ENCODE measurements at regions not wholly inside any gene's neighbourhood (a gene's known extent, or its start where the extent isn't known, plus 50 kb on each side); places are given as distances from the start of the nearest gene placed in this dataset.

DNA sequence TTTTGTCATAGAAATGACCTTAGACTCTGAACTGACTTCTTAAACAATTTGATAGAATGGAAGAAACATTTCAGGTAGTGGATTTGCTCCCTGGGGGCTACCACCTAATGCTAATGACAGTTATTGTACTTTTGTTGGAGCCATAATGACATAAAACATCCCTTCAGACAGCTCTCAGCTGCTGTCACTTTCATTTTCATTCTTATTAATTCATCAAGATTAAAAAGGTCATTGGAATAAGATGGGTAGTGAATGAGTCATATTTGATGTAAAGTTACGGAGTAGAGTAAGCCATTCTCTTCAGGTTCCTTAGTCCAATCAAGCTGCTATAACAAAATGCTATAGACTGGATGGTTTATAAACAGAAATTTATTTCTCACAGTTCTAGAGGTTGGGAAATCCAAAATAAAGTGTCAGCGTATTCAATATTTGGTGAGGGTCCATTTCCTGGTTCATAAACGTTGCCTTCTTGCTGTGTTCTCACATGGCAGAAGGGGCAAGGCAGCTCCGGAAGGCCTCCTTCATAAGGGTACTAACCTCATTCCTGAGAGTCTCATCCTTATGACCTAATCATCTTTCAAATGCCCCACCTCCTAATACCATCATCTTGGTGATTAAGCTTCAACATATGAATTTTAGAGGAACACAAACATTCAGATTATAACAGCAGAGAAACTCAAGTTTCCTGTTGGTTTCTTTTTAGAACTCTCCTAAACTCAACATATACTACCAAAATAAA, 268.5 kb downstream of the ARAP2 start:
- no peak for DNase-seq

DNA sequence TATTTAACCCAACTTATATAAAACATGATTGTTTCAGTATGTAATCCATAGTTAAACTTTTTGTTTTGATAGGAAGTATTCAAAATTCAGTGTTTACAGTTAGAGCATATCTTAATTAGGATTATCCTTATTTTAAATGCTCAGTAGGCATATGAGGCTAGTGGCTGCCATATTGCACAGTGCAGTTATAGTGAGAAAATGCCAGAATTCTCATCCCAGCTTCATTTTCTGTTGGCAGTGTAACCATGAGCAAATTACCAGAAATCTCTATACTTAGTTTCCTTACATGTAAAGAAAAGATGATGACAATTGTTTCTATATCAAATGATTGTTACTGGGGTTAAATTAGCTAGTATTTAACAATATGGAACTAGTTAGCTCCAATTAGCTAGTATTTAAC, 265.8 kb downstream of the ARAP2 start:
- DNase-seq = no peak

DNA sequence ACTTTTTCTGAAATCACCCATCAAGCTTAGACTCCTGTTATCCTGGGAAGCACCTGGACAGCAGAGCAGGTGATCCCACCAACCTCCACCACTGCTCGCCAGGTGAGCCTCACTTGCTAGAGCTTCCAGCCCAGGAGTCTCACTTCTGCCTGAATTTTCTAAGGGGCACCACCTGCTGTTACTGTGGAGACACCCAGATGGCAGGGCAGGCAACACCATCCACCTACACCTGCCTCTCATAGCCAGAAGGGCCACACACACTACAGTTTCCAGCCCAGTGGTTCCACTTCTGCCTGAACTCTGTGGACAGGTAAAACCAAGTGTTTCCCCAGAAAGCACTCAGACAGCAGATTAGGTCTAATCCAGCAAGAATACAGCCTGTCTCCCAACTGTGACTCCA, 262.0 kb downstream of the ARAP2 start:
- no peak for DNase-seq

DNA sequence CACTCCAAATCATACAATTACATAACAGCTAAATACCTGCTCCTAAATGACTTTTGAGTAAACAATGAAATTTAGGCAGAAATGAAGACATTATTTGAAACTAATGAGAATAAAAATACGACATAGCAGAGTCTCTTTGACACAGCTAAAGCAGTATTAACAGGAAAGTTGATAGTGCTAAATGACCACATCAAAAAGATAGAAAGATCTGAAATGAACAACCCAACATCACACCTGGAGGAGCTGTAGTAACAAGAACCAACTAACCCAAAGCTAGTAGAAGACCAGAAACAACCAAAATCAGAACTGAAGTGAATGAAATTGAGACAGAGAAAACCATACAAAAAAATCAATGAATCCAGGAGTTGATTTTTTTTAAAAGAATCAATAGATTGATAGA, 257.8 kb downstream of the ARAP2 start:
- no peak for DNase-seq

DNA sequence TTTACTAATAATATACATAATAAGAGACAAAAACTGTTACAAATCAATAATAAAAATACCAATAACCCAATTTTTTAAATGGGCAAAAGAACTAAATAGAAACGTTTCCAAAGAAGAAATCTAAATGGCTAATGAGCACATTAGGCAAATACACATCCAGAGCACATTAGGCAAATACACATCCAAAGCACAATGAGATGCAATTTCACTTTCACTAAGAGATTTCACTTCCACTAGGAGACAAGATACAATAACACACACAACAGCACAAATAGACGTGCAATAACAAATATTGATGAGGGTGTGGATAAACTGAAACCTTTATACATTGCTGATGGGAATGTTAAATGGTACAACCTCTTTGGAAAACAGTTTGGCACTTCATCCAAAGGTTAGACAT, 250.7 kb downstream of the ARAP2 start:
- no peak for DNase-seq

DNA sequence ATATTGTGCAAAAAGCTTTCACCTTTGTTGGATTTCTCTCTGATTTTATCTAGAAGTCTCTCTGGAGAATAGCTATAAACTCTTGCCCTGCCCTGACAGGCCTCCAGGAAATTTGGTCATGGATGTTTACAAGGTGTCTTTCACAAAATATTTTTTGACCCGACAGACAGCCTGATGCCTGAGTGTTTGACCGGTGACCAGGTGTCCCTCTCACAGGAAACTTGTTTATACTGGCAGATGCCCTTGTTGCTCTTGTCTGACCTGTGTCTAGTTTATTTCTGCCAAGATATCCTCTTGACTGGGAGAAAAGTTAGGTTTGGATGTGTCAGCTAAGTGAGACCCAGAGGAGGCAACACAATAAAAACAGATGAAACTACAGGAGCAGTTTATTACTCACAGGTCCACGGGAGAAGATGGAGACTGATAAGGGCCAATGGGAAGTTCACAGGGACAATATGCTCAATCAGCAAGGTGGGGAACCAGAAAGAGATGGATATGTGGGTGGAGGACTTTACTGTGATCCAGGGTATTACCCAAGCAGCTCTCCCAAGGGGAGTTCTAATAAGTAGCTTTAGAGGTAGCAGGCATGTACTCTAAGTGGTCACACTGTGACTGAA, 243.3 kb downstream of the ARAP2 start:
- no peak for DNase-seq

DNA sequence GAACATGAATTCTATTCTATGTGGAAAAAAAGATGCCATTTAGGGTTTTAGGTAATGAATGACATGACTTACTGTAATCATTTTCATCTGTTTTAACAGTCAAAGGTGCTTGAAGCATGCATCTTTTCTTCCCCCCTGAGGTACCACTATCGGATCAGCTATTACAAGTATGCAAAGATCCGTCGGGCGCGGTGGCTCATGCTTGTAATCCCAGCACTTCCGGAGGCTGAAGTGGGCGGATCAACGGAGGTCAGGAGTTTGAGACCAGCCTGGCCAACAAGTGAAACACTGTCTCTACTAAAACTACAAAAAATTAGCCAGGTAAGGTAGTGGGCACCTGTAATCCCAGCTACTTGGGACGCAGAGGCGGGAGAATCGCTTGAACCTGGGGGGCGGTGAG, 241.3 kb downstream of the ARAP2 start:
- DNase-seq = no peak

DNA sequence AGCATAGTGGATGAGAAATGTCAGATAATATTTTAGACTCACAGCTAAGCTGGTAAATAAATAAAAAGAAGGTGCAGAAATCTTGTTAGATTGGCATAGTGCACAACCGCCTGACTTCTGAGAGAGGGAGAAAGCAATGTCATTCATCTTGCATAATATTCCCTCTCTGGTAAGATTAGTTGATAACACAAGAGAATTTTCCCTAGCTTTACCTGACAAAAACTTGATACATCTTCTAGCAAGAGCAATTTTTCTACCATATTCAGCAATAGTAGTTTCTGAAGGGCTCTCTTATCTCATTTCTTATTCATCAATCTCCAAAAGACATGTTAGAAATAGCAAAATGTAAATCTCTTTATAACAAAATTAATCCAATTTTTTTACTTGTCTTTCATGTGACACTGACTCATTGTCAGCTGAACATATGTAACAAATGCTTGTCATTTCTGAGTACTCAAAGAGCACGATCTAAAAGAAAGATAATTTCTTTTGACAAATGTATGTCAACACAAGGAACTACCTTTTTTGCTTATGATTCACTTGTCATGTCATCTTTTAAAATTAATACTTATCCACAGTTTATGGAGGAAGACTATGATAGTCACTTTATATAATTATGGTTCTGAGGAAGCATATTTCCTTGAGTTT, 240.0 kb downstream of the ARAP2 start:
- DNase-seq = no peak

DNA sequence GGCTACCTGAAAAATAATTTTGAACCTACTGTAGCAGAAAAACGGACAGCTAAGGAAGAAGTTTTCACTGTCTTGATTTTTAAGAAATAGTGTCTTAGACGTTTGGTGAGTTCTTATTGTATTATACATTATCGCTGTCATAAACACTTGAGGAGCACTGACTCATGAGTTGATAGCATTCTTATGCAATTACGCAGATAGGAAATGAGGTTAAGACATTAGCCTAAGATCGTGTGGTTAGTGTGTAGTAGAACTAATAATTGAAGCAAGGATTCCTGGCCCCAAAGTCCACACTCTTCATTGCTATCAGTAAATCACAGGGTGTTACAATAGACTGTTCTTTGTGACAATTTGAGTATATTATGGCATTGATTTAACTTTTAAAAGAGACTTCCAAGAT, 238.1 kb downstream of the ARAP2 start:
- no peak for DNase-seq

DNA sequence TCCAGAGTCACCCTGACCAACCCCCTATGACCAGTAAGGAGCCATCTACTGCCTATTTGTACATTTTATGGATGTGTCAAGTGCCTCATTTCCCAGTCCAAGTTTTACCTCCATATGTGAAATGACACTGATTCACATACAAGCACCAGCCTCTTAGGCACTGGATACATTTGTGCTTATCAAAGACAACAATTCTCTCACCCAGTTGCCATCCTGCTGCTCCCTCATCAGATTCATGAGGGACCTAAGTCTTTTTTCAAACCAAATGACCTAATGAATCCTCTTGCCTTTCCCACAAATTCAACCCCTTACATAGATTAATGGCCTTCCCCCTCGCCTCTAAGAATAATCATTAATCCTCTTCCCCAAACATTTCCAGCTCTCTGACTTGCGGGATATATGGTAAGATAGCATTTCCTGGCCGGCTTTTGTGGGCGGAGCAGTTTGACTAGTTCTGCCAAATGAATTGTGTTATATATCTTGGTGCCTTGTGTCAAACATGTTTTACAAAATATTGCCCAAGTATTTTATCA, 233.9 kb downstream of the ARAP2 start:
- no peak for DNase-seq

DNA sequence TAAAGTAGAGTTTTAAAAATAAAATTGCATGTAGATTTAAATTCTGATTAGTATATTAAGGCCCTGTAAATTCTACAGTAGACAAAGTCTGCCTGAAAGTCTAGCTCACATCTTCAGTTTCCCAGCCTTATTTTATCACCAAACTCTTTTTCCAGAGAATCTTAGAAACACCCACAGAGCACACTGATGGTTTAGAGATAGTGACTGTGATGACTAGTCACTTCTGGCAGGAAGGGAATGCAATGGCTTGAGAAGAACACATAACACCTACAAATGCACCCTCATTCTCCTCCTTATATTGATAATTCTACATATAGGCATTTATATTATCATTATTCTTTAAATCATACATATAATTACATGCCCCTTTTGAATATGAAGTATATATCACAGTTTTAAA, 232.9 kb downstream of the ARAP2 start:
- no peak for DNase-seq

DNA sequence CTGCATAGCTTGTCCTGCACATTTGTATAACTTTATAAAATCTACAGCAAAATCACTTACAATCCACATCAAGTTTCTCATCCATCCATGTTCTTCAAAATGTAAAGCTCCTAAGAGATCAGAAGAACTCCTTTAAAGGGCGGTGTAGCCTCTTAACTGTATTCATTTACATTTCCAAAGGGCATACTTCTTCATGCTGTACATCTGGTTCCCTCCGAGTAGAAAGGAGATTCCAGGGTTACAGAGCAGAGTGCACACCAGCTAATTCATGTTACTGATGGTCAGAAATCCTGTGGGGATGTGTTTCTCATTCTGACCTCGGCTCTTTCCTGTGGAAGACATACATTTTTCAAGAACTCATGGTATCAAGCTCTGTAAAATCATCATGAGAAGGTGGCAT, 231.8 kb downstream of the ARAP2 start:
- DNase-seq = no peak

DNA sequence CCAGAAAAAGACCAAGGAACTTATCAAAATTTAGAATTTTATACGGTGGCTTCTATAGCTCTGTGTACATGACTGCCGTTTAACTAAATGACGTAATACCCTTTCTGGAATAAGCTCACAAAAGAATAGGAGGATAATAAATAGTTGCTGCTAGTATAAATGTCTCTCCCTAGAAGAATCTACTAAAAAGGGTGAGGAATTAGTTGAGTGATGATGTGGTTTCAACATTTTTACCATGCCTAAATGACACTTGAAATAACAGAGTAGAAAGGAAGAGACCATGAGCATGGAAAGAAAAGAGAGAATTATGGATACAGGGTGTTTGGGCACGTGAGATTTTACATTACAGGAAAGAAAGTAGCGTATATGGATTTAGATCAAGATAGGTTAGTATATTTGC, 231.1 kb downstream of the ARAP2 start:
- DNase-seq = no peak

Data from left hindlimb (tissue), 1 donor.